Keratinocyte (primary cell): ENCODE measurements at regions not wholly inside any gene's neighbourhood (a gene's known extent, or its start where the extent isn't known, plus 50 kb on each side); places are given as distances from the start of the nearest gene placed in this dataset.

Source experiments
- DNase-seq: peaks from one replicate; pipeline ENCODE4 v3.0.0-alpha.2; 2011; ENCODE audit warnings: low read depth, missing footprints, low spot score
- FAIRE-seq: peaks from 2 replicates; lab custom pipeline; 2011; peaks lifted over from hg19 to GRCh38; lab: Jason Lieb, UNC
- H2AFZ ChIP-seq: 2 replicates; pipeline ENCODE4 v1.6.0; 2012; ENCODE audit warnings: low read length, control low read depth, inconsistent platforms; ENCODE audit not compliant: control insufficient read depth
- H3K27ac ChIP-seq: 2 replicates; pipeline ENCODE4 v1.5.1; 2011; ENCODE audit warnings: low read length; ENCODE audit not compliant: control insufficient read depth, insufficient read depth
- H3K27me3 ChIP-seq: 3 replicates; pipeline ENCODE4 v1.6.0; 2011; ENCODE audit warnings: low read length; ENCODE audit not compliant: control insufficient read depth, insufficient read depth; ENCODE audit errors: extremely low read depth
- H3K36me3 ChIP-seq, 2 experiments: 2 replicates in 1 of 2; 3 replicates in 1 of 2; pipeline ENCODE4 v1.5.1; 2011; ENCODE audit warnings: low read length in 2 of 2, mild to moderate bottlenecking in 1 of 2; ENCODE audit not compliant: control insufficient read depth in 2 of 2, insufficient read depth in 2 of 2; ENCODE audit errors: extremely low read depth in 1 of 2
- H3K4me1 ChIP-seq: 3 replicates; pipeline ENCODE4 v1.5.1; 2011; ENCODE audit warnings: low read length; ENCODE audit not compliant: control insufficient read depth, insufficient read depth; ENCODE audit errors: extremely low read depth
- H3K4me2 ChIP-seq: 3 replicates; pipeline ENCODE4 v1.6.0; 2011; ENCODE audit warnings: low read depth, low read length; ENCODE audit not compliant: control insufficient read depth, insufficient read depth; ENCODE audit errors: extremely low read depth
- H3K4me3 ChIP-seq, 3 experiments: fragments of 200-600 bp in 1 of 3; sonication (generic) in 1 of 3; 2 replicates in 2 of 3; 3 replicates in 1 of 3; pipeline ENCODE4 v1.5.1; 2011 to 2016; ENCODE audit warnings: low read length in 3 of 3, mild to moderate bottlenecking in 3 of 3, control low read depth in 2 of 3, inconsistent platforms in 1 of 3, low read depth in 1 of 3, mixed read lengths in 1 of 3, mixed run types in 1 of 3, moderate library complexity in 1 of 3; ENCODE audit not compliant: control insufficient read depth in 2 of 3, insufficient read depth in 2 of 3; ENCODE audit errors: extremely low read depth in 1 of 3
- H3K79me2 ChIP-seq: 2 replicates; pipeline ENCODE4 v1.6.0; 2012; ENCODE audit warnings: low read length; ENCODE audit not compliant: control insufficient read depth, insufficient read depth
- H3K9ac ChIP-seq: 3 replicates; pipeline ENCODE4 v1.6.0; 2011; ENCODE audit warnings: low read length; ENCODE audit not compliant: control insufficient read depth, insufficient read depth; ENCODE audit errors: extremely low read depth
- H3K9me1 ChIP-seq: 3 replicates; pipeline ENCODE4 v1.6.0; 2011; ENCODE audit warnings: low read length; ENCODE audit not compliant: control insufficient read depth, insufficient read depth; ENCODE audit errors: extremely low read depth
- H3K9me3 ChIP-seq: 2 replicates; pipeline ENCODE4 v1.5.1; 2012; ENCODE audit warnings: low read depth, low read length; ENCODE audit not compliant: control insufficient read depth
- H4K20me1 ChIP-seq: 3 replicates; pipeline ENCODE4 v1.6.0; 2011; ENCODE audit warnings: low read length; ENCODE audit not compliant: control insufficient read depth, insufficient read depth; ENCODE audit errors: extremely low read depth
- CTCF ChIP-seq, 3 experiments: IDR thresholded peaks in 1 of 3; conservative IDR thresholded peaks in 1 of 3; optimal IDR thresholded peaks in 1 of 3; 2 replicates in 2 of 3; 3 replicates in 1 of 3; pipeline versions ENCODE3 to v1.5.1; 2011; ENCODE audit warnings: low read length in 3 of 3, mild to moderate bottlenecking in 3 of 3, moderate library complexity in 2 of 3, control low read depth in 1 of 3, inconsistent platforms in 1 of 3; ENCODE audit not compliant: insufficient read depth in 2 of 3; ENCODE audit errors: extremely low read depth in 1 of 3
- EZH2 ChIP-seq: IDR thresholded peaks from one replicate; pipeline ENCODE4 v1.6.1; 2012; ENCODE audit warnings: inconsistent platforms, mild to moderate bottlenecking, low read length, moderate library complexity
- dilution Hi-C: fragments of 300-500 bp; cut with MboI; formaldehyde crosslinking; loops from one replicate; pipeline ENCODE4 v1.7.0; 2020; ENCODE audit warnings: low sequenced_read_pairs; ENCODE audit not compliant: extremely low pct_ligation_motif_present

- H3K27ac ChIP-seq: peak overlapping the region; percentile 44
- H3K79me2 ChIP-seq: no peaks in the 10 kb centered on the region
- peak; percentile 92 for DNase-seq
- FAIRE-seq: peak; percentile 98
- no peak overlapping the region for H3K9ac ChIP-seq
- no peaks in the 10 kb centered on the region for H4K20me1 ChIP-seq
- H2AFZ ChIP-seq: no peak overlapping the region
- no peak for TF ChIP-seq EZH2
- peak in 1 of 3 experiments; percentile 19 for TF ChIP-seq CTCF (optimal IDR thresholded peaks at IDR 0.05 in 1 of 3, IDR thresholded peaks at IDR 0.05 in 1 of 3, conservative IDR thresholded peaks at IDR 0.05 in 1 of 3; ENCODE audit: extremely low read depth in 1 of 3, insufficient read depth in 2 of 3, low read length in 3 of 3)
- peak overlapping the region; percentile 1 for H3K4me2 ChIP-seq
- H3K36me3 ChIP-seq: no peaks in the 10 kb centered on the region
- dilution Hi-C loops: no loop called here
- no peak overlapping the region for H3K4me3 ChIP-seq
- no peaks in the 10 kb centered on the region for H3K9me1 ChIP-seq
- H3K9me3 ChIP-seq: no peaks in the 10 kb centered on the region
- H3K4me1 ChIP-seq: peaks cover 8% of the 10 kb centered on the region
- no peaks in the 10 kb centered on the region for H3K27me3 ChIP-seq
Observed at GRCh38 chr4:184529283-184529682, 54.9 kb upstream of the IRF2 start.

- Histone ChIP-seq H3K79me2 (no peaks in the 10 kb centered on the region), H3K9me1 (no peaks in the 10 kb centered on the region), H3K36me3 (no peaks in the 10 kb centered on the region), H3K9ac (no peak overlapping the region), H3K4me1 (peaks cover 8% of the 10 kb centered on the region), H3K4me3 (no peak overlapping the region), H3K4me2 (peak overlapping the region; percentile 1), H4K20me1 (no peaks in the 10 kb centered on the region), H2AFZ (no peak overlapping the region), H3K27me3 (no peaks in the 10 kb centered on the region), H3K9me3 (no peaks in the 10 kb centered on the region), H3K27ac (peak overlapping the region; percentile 44)
- no peak for FAIRE-seq
- TF ChIP-seq CTCF (optimal IDR thresholded peaks at IDR 0.05 in 1 of 3, IDR thresholded peaks at IDR 0.05 in 1 of 3, conservative IDR thresholded peaks at IDR 0.05 in 1 of 3; ENCODE audit: extremely low read depth in 1 of 3, insufficient read depth in 2 of 3, low read length in 3 of 3): no peak
- no peak for TF ChIP-seq EZH2
- DNase-seq: no peak
- dilution Hi-C loops: no loop called here
Observed at GRCh38 chr4:184528713-184529112, 54.4 kb upstream of the IRF2 start.
